B cell (primary cell): ENCODE measurements at regions not wholly inside any gene's neighbourhood (a gene's known extent, or its start where the extent isn't known, plus 50 kb on each side); places are given as distances from the start of the nearest gene placed in this dataset.
"Not testable (repeated sequence)": the region's sequence is repeated elsewhere in the genome, so short reads cannot be mapped to it uniquely, and the experiment has no call there.

Experiments used
- ATAC-seq: fragments of 200-7000 bp; cut with Tn5 transposase; one replicate; pipeline ENCODE4 v1.10.0; 2021; ENCODE audit warnings: low read depth, mild to moderate bottlenecking, moderate number of reproducible peaks, moderate library complexity
- CTCF ChIA-PET: fragments of 350-600 bp; sonication (Branson Sonifier 250); formaldehyde crosslinking; loops from one replicate; lab custom pipeline; 2021; ENCODE audit warnings: antibody characterized with exemption, inconsistent platforms; lab: Charles Lee
- POLR2A ChIA-PET: fragments of 350-600 bp; sonication (Branson Sonifier 250); formaldehyde crosslinking; loops from one replicate; lab custom pipeline; 2021; ENCODE audit warnings: antibody characterized with exemption; lab: Charles Lee
- DNase-seq: peaks from one replicate; pipeline ENCODE4 v3.0.0; 2013
- H2AFZ ChIP-seq: 2 replicates; pipeline ENCODE4 v1.6.1; 2012; ENCODE audit warnings: mild to moderate bottlenecking, low read depth, low read length; ENCODE audit not compliant: insufficient read depth, poor library complexity, severe bottlenecking
- H3K27ac ChIP-seq, 2 donors: 1 replicate in 1 of 2; 2 replicates in 1 of 2; pipeline ENCODE4 v1.5.1; 2012 to 2013; ENCODE audit warnings: low read length in 2 of 2, mild to moderate bottlenecking in 2 of 2, moderate library complexity in 1 of 2
- H3K27me3 ChIP-seq, 4 experiments: fragments of 200-600 bp in 1 of 4; sonication (generic) in 1 of 4; replicated peaks in 1 of 4; 1 replicate in 2 of 4; 2 replicates in 2 of 4; pipeline versions ENCODE4 v1.6.1 to v1.7.0; 2013 to 2016; ENCODE audit warnings: low read length in 3 of 4, mild to moderate bottlenecking in 2 of 4, mixed read lengths in 1 of 4, moderate library complexity in 1 of 4; ENCODE audit not compliant: insufficient read depth in 4 of 4, control insufficient read depth in 3 of 4; ENCODE audit errors: control extremely low read depth in 1 of 4
- H3K36me3 ChIP-seq, 2 experiments: replicated peaks in 1 of 2; 1 replicate in 1 of 2; 2 replicates in 1 of 2; pipeline versions ENCODE4 v1.6.1 to v1.7.1; 2013; ENCODE audit warnings: low read length in 1 of 2; ENCODE audit not compliant: insufficient read depth in 2 of 2, control insufficient read depth in 1 of 2; ENCODE audit errors: control extremely low read depth in 1 of 2, extremely low read depth in 1 of 2
- H3K4me1 ChIP-seq, 2 donors: fragments of 200-600 bp in 1 of 2; sonication (generic) in 1 of 2; 1 replicate in 1 of 2; 2 replicates in 1 of 2; pipeline versions ENCODE4 v1.5.1 to v1.6.1; 2013 to 2017; ENCODE audit warnings: low read length in 2 of 2; ENCODE audit not compliant: control insufficient read depth in 2 of 2, insufficient read depth in 2 of 2
- H3K4me2 ChIP-seq: replicated peaks from 2 replicates; pipeline ENCODE3; 2012; ENCODE audit warnings: mild to moderate bottlenecking, low read depth, low read length; ENCODE audit not compliant: poor library complexity, severe bottlenecking
- H3K4me3 ChIP-seq, 5 experiments: fragments of 200-600 bp in 1 of 5; sonication (generic) in 1 of 5; 1 replicate in 3 of 5; 2 replicates in 2 of 5; pipeline versions ENCODE4 v1.5.1 to v1.7.0; 2011 to 2016; ENCODE audit warnings: low read length in 4 of 5, mild to moderate bottlenecking in 4 of 5, low read depth in 2 of 5, control low read depth in 1 of 5, moderate library complexity in 1 of 5; ENCODE audit not compliant: insufficient read depth in 1 of 5; ENCODE audit errors: control extremely low read depth in 1 of 5, extremely low read depth in 1 of 5
- H3K79me2 ChIP-seq: fragments of 200-600 bp; sonication (generic); one replicate; pipeline ENCODE4 v1.6.0; 2016; ENCODE audit warnings: low read length; ENCODE audit not compliant: control insufficient read depth, insufficient read depth
- H3K9ac ChIP-seq: fragments of 200-600 bp; sonication (generic); 2 replicates; pipeline ENCODE4 v1.6.1; 2017; ENCODE audit warnings: mild to moderate bottlenecking, low read length, moderate library complexity
- H3K9me3 ChIP-seq, 3 donors: one replicate each; pipeline versions ENCODE4 v1.6.1 to v1.7.1; 2013; ENCODE audit warnings: low read length in 2 of 3; ENCODE audit not compliant: control insufficient read depth in 2 of 3, insufficient read depth in 1 of 3; ENCODE audit errors: control extremely low read depth in 1 of 3
- H4K20me1 ChIP-seq: 2 replicates; pipeline ENCODE4 v1.6.0; 2012; ENCODE audit warnings: mild to moderate bottlenecking, low read length; ENCODE audit not compliant: insufficient read depth, control insufficient read depth, poor library complexity, severe bottlenecking
- H3K27ac Mint-ChIP-seq: one replicate; pipeline ENCODE4 v1.8.0; 2021; ENCODE audit warnings: mixed read lengths
- H3K27me3 Mint-ChIP-seq: one replicate; pipeline ENCODE4 v1.8.0; 2021; ENCODE audit warnings: mixed read lengths
- H3K4me1 Mint-ChIP-seq: one replicate; pipeline ENCODE4 v1.8.0; 2021; ENCODE audit warnings: mixed read lengths
- H3K4me3 Mint-ChIP-seq: one replicate; pipeline ENCODE4 v1.8.0; 2021; ENCODE audit warnings: mixed read lengths
- H3K9me3 Mint-ChIP-seq: one replicate; pipeline ENCODE4 v1.8.0; 2022; ENCODE audit warnings: mixed read lengths; ENCODE audit not compliant: insufficient read depth
- WGBS: methylation state at CpG from one replicate; pipeline ENCODE4 v1.1.5; 2013; ENCODE audit warnings: missing lambda C conversion rate; ENCODE audit not compliant: insufficient coverage; 5-methylcytosine and 5-hydroxymethylcytosine counted together
- intact Hi-C: fragments of 100-400 bp; cut with micrococcal nuclease; formaldehyde crosslinking; loops from one replicate; pipeline ENCODE4 v1.10.0; 2022

DNA sequence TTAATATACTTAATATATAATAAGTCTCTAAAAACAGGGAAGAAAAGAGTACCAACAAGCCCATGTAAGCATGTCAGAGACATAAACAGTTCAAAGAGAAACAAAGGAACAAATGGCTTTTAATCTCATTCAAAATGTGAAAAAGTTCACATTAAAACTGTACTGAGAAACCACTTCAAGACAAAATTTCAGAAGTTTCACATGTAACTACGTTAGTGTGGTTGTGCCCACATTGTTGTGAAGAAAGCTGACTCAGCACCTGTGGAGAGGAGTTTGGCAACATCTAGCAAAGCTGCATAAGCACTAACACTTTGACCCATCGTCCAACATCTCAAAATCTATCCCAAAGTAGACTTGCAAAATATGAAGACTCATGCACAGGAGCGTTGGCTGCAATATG, 82.6 kb downstream of the NAPG start:
- H3K79me2 ChIP-seq, H3K9me3 Mint-ChIP-seq, H3K27ac ChIP-seq, H3K36me3 ChIP-seq, H3K27me3 ChIP-seq, H3K27ac Mint-ChIP-seq, POLR2A ChIA-PET, H3K4me3 Mint-ChIP-seq, H3K4me1 ChIP-seq, H4K20me1 ChIP-seq, intact Hi-C loops, DNase-seq, H3K9ac ChIP-seq, CTCF ChIA-PET, H3K4me1 Mint-ChIP-seq, H3K4me3 ChIP-seq, ATAC-seq, H3K4me2 ChIP-seq, H2AFZ ChIP-seq, H3K27me3 Mint-ChIP-seq: not testable (repeated sequence)
- WGBS: no CpG with 5 or more reads among the region's 3 CpGs
- H3K9me3 ChIP-seq: peaks cover 0 to 16% (median 0%) of the 10 kb centered on the region in 3 donors

GRCh38 chr18:10609046-10609445, 83.2 kb downstream of the NAPG start:
- H3K27me3 ChIP-seq, H3K4me3 ChIP-seq, H3K4me2 ChIP-seq, H3K4me1 ChIP-seq, H3K27ac Mint-ChIP-seq, ATAC-seq, CTCF ChIA-PET, H3K9ac ChIP-seq, H2AFZ ChIP-seq, H3K36me3 ChIP-seq, H3K4me1 Mint-ChIP-seq, POLR2A ChIA-PET, DNase-seq, H3K79me2 ChIP-seq, H3K9me3 Mint-ChIP-seq, H3K27ac ChIP-seq, intact Hi-C loops, H3K4me3 Mint-ChIP-seq, H4K20me1 ChIP-seq, H3K27me3 Mint-ChIP-seq: not testable (repeated sequence)
- WGBS: 22% methylated on average over 2 of the region's 4 CpGs
- peaks cover 0 to 11% (median 0%) of the 10 kb centered on the region in 3 donors for H3K9me3 ChIP-seq

DNA sequence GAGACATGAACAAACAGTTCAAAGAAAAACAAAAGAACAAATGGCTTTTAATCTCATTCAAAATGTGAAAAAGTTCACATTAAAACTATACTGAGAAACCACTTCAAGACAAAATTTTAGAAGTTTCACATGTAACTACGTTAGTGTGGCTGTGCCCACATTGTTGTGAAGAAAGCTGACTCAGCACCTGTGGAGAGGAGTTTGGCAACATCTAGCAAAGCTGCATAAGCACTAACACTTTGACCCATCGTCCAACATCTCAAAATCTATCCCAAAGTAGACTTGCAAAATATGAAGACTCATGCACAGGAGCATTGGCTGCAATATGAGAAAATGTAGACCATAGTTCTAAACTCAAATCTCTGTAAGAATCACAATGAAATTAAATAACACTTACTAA, 87.4 kb downstream of the NAPG start:
- not testable (repeated sequence) for H3K4me3 Mint-ChIP-seq, H3K9me3 Mint-ChIP-seq
- WGBS: no CpG with 5 or more reads among the region's 2 CpGs

GRCh38 chr18:10616714-10617113, 90.9 kb downstream of the NAPG start:
- H3K9me3 Mint-ChIP-seq, intact Hi-C loops, H3K27me3 Mint-ChIP-seq, H3K4me1 Mint-ChIP-seq, H3K27ac ChIP-seq, H4K20me1 ChIP-seq, H3K27ac Mint-ChIP-seq, H3K36me3 ChIP-seq, H3K4me2 ChIP-seq, CTCF ChIA-PET, DNase-seq, H3K79me2 ChIP-seq, H3K4me1 ChIP-seq, H3K9ac ChIP-seq, H3K4me3 ChIP-seq, POLR2A ChIA-PET, H3K9me3 ChIP-seq, H2AFZ ChIP-seq, H3K4me3 Mint-ChIP-seq, H3K27me3 ChIP-seq, ATAC-seq: not testable (repeated sequence)
- WGBS: no CpG with 5 or more reads among the region's 4 CpGs

More for the DNA sequence above, 87.4 kb downstream of the NAPG start:
- H3K4me1 ChIP-seq, ATAC-seq, H3K36me3 ChIP-seq, H2AFZ ChIP-seq, H3K4me3 ChIP-seq, intact Hi-C loops, H3K79me2 ChIP-seq, H4K20me1 ChIP-seq, H3K27me3 Mint-ChIP-seq, H3K27ac Mint-ChIP-seq, H3K4me2 ChIP-seq, H3K27ac ChIP-seq, H3K9ac ChIP-seq, POLR2A ChIA-PET, H3K4me1 Mint-ChIP-seq, H3K27me3 ChIP-seq, DNase-seq, CTCF ChIA-PET, H3K9me3 ChIP-seq: not testable (repeated sequence)
